H1 (cell line): ENCODE measurements at regions not wholly inside any gene's neighbourhood (a gene's known extent, or its start where the extent isn't known, plus 50 kb on each side); places are given as distances from the start of the nearest gene placed in this dataset.

Source experiments
- CTCF ChIA-PET: fragments of 300-600 bp; sonication (Branson Sonifier 250); formaldehyde crosslinking; loops from one replicate; lab custom pipeline; 2021; ENCODE audit not compliant: partially characterized antibody; lab: Charles Lee
- POLR2A ChIA-PET: fragments of 300-600 bp; sonication (Branson Sonifier 250); formaldehyde crosslinking; loops from one replicate; lab custom pipeline; 2021; ENCODE audit warnings: inconsistent platforms; ENCODE audit not compliant: partially characterized antibody; lab: Charles Lee
- DNase-seq, 2 experiments: peaks; one replicate each; pipeline versions ENCODE4 v3.0.0 to v3.0.0-alpha.2; 2010 to 2022; ENCODE audit warnings: low spot score in 2 of 2, low read depth in 1 of 2, mixed read lengths in 1 of 2
- FAIRE-seq: peaks from 2 replicates; lab custom pipeline; 2011; peaks lifted over from hg19 to GRCh38; lab: Jason Lieb, UNC
- H2AFZ ChIP-seq: 2 replicates; pipeline ENCODE4 v1.8.1; 2012; ENCODE audit warnings: low read length, inconsistent platforms
- H2AK5ac ChIP-seq: 2 replicates; pipeline ENCODE4 v1.6.1; 2013; ENCODE audit warnings: low read depth, low read length
- H2BK120ac ChIP-seq: replicated peaks from 2 replicates; pipeline ENCODE3; 2013; ENCODE audit warnings: low read depth, low read length, inconsistent platforms
- H2BK12ac ChIP-seq: 2 replicates; pipeline ENCODE4 v1.6.1; 2013; ENCODE audit warnings: low read depth, low read length
- H2BK15ac ChIP-seq: 2 replicates; pipeline ENCODE4 v1.6.1; 2013; ENCODE audit warnings: low read length
- H2BK20ac ChIP-seq: 2 replicates; pipeline ENCODE4 v1.6.1; 2013; ENCODE audit warnings: low read length
- H2BK5ac ChIP-seq: 2 replicates; pipeline ENCODE4 v1.6.1; 2013; ENCODE audit warnings: low read depth, low read length
- H3K14ac ChIP-seq: 2 replicates; pipeline ENCODE4 v1.6.1; 2013; ENCODE audit warnings: inconsistent platforms; ENCODE audit not compliant: insufficient read length
- H3K18ac ChIP-seq: 2 replicates; pipeline ENCODE4 v1.6.1; 2013; ENCODE audit warnings: low read length; ENCODE audit errors: extremely low read depth
- H3K23ac ChIP-seq: 2 replicates; pipeline ENCODE4 v1.6.1; 2013; ENCODE audit warnings: inconsistent platforms; ENCODE audit not compliant: insufficient read length
- H3K23me2 ChIP-seq: 2 replicates; pipeline ENCODE4 v1.6.1; 2013; ENCODE audit warnings: low read depth, low read length
- H3K27ac ChIP-seq: 2 replicates; pipeline ENCODE4 v1.6.1; 2011; ENCODE audit warnings: low read depth, low read length, inconsistent platforms
- H3K27me3 ChIP-seq, 4 experiments: replicated peaks in 1 of 4; 1 replicate in 1 of 4; 2 replicates in 3 of 4; pipeline versions ENCODE4 v1.6.1 to v1.8.1; 2011 to 2013; ENCODE audit warnings: low read length in 3 of 4, mild to moderate bottlenecking in 3 of 4, inconsistent platforms in 2 of 4, mixed read lengths in 2 of 4, moderate library complexity in 1 of 4; ENCODE audit not compliant: control insufficient read depth in 3 of 4, insufficient read depth in 3 of 4; ENCODE audit errors: extremely low read depth in 1 of 4
- H3K36me3 ChIP-seq, 4 experiments: 2 replicates each; pipeline versions ENCODE4 v1.6.1 to v1.8.1; 2011 to 2013; ENCODE audit warnings: mild to moderate bottlenecking in 4 of 4, low read length in 3 of 4, moderate library complexity in 2 of 4, control low read depth in 1 of 4, inconsistent platforms in 1 of 4; ENCODE audit not compliant: insufficient read depth in 4 of 4, control insufficient read depth in 2 of 4
- H3K4ac ChIP-seq: replicated peaks from 2 replicates; pipeline ENCODE3; 2013; ENCODE audit warnings: low read length, low read depth, mixed read lengths, inconsistent platforms; ENCODE audit not compliant: insufficient read length
- H3K4me1 ChIP-seq, 4 experiments: replicated peaks in 1 of 4; 1 replicate in 1 of 4; 2 replicates in 3 of 4; pipeline versions ENCODE4 v1.6.1 to v1.8.1; 2011 to 2013; ENCODE audit warnings: low read length in 3 of 4, inconsistent platforms in 2 of 4, mixed read lengths in 1 of 4; ENCODE audit not compliant: insufficient read depth in 4 of 4, control insufficient read depth in 3 of 4
- H3K4me2 ChIP-seq, 2 experiments: 2 replicates each; pipeline versions ENCODE4 v1.6.1 to v1.8.1; 2011 to 2013; ENCODE audit warnings: low read depth in 2 of 2, low read length in 2 of 2, control low read depth in 1 of 2, inconsistent platforms in 1 of 2, mild to moderate bottlenecking in 1 of 2; ENCODE audit not compliant: insufficient read depth in 1 of 2
- H3K4me3 ChIP-seq, 4 experiments: fragments of 200-600, 300-600 bp in 1 of 4; sonication (generic), shearing (Covaris generic), sonication (Bioruptor Twin) in 1 of 4; 2 replicates each; pipeline versions ENCODE4 v1.5.1 to v1.8.1; 2011 to 2016; ENCODE audit warnings: low read length in 4 of 4, low read depth in 3 of 4, control low read depth in 2 of 4, inconsistent platforms in 2 of 4, mild to moderate bottlenecking in 2 of 4, mixed read lengths in 1 of 4, moderate library complexity in 1 of 4; ENCODE audit not compliant: insufficient read depth in 2 of 4; ENCODE audit errors: extremely low read depth in 1 of 4
- H3K56ac ChIP-seq: replicated peaks from 2 replicates; pipeline ENCODE3; 2013; ENCODE audit warnings: low read depth, mild to moderate bottlenecking, mixed read lengths, low read length, inconsistent platforms; ENCODE audit not compliant: insufficient read length
- H3K79me1 ChIP-seq: 2 replicates; pipeline ENCODE4 v1.6.1; 2013; ENCODE audit warnings: low read depth, low read length, control low read depth
- H3K79me2 ChIP-seq, 2 experiments: 2 replicates each; pipeline versions ENCODE4 v1.6.1 to v1.8.1; 2012 to 2013; ENCODE audit warnings: low read length in 2 of 2, mild to moderate bottlenecking in 2 of 2, inconsistent platforms in 1 of 2; ENCODE audit not compliant: insufficient read depth in 2 of 2, control insufficient read depth in 1 of 2
- H3K9ac ChIP-seq, 4 experiments: replicated peaks in 1 of 4; 1 replicate in 1 of 4; 2 replicates in 3 of 4; pipeline versions ENCODE4 v1.6.1 to v1.8.1; 2011 to 2013; ENCODE audit warnings: low read depth in 3 of 4, low read length in 3 of 4, control low read depth in 2 of 4, mild to moderate bottlenecking in 2 of 4, moderate library complexity in 2 of 4, inconsistent platforms in 1 of 4; ENCODE audit errors: extremely low read depth in 1 of 4
- H3K9me3 ChIP-seq, 2 experiments: 2 replicates each; pipeline versions ENCODE4 v1.6.1 to v1.8.1; 2012 to 2013; ENCODE audit warnings: mild to moderate bottlenecking in 2 of 2, moderate library complexity in 2 of 2, control low read depth in 1 of 2, inconsistent platforms in 1 of 2, low read depth in 1 of 2, low read length in 1 of 2, mixed read lengths in 1 of 2; ENCODE audit not compliant: insufficient read depth in 2 of 2
- H4K20me1 ChIP-seq, 2 experiments: replicated peaks in 1 of 2; 2 replicates each; pipeline versions ENCODE3 to v1.8.1; 2011 to 2013; ENCODE audit warnings: inconsistent platforms in 2 of 2, low read length in 2 of 2, mild to moderate bottlenecking in 1 of 2; ENCODE audit not compliant: insufficient read depth in 2 of 2, control insufficient read depth in 1 of 2
- H4K5ac ChIP-seq: 2 replicates; pipeline ENCODE4 v1.6.1; 2013; ENCODE audit warnings: low read length, low read depth, mixed read lengths, inconsistent platforms; ENCODE audit not compliant: insufficient read length
- H4K8ac ChIP-seq: 2 replicates; pipeline ENCODE4 v1.8.0; 2013; ENCODE audit warnings: mild to moderate bottlenecking, moderate library complexity, low read length, inconsistent platforms; ENCODE audit not compliant: insufficient read depth; ENCODE audit errors: extremely low read depth
- H4K91ac ChIP-seq: replicated peaks from 2 replicates; pipeline ENCODE3; 2013; ENCODE audit warnings: low read length, mixed read lengths, inconsistent platforms; ENCODE audit not compliant: insufficient read length
- ASH2L ChIP-seq: fragments of 200-600, 300-600 bp; sonication (generic); IDR thresholded peaks from one replicate; pipeline ENCODE4 v1.7.1; 2017; ENCODE audit warnings: low read length
- CBX5 ChIP-seq: fragments of 300-800, 300-1000 bp; sonication (generic); IDR thresholded peaks from 2 replicates; pipeline ENCODE4 v1.7.1; 2016; ENCODE audit warnings: antibody characterized with exemption, low read length, low read depth
- CEBPB ChIP-seq: IDR thresholded peaks from 2 replicates; pipeline ENCODE4 v1.6.1; 2012; ENCODE audit warnings: low read depth, low read length
- CTBP2 ChIP-seq: IDR thresholded peaks from 2 replicates; pipeline ENCODE4 v1.7.0; 2011; ENCODE audit warnings: borderline replicate concordance, mild to moderate bottlenecking, moderate library complexity, mixed read lengths, low read length; ENCODE audit not compliant: insufficient read depth, insufficient read length
- WGBS, 2 experiments: shearing (Covaris generic) in 1 of 2; methylation state at CpG; one replicate each; pipeline versions ENCODE4 v1.1.6 to v1.1.7; 2013 to 2015; ENCODE audit warnings: low lambda C conversion rate in 2 of 2, mixed read lengths in 2 of 2, inconsistent platforms in 1 of 2, low coverage in 1 of 2, missing lambda C conversion rate in 1 of 2; ENCODE audit not compliant: insufficient replicate concordance in 2 of 2, insufficient coverage in 1 of 2, insufficient read length in 1 of 2; ENCODE audit errors: extremely low coverage in 1 of 2, missing lambda C conversion rate in 1 of 2; 5-methylcytosine and 5-hydroxymethylcytosine counted together
- TF ChIP-seq, protein P1 (sequence below): IDR thresholded peaks from 2 replicates; pipeline ENCODE4 v1.6.1; 2012; ENCODE audit warnings: inconsistent platforms

DNA sequence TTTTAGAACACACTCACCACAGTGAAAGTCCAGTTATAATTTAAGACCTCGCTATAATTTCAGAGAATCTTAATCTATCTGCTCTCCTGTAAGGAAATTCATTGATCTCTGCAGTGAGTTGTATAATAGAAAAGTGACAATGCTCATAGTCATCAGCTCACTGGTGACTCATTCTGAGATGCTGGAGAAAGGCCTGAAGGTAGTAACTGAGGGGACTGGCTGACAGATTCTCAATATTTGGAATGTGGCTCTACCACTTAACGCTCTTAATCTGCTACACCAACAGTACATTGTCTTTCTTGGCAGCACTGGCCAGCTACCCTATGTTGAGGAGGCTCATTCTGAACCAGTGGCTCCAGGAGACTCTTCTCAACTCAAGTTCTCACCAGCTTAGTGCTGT, 246.1 kb downstream of the RPRM start:
- DNase-seq (no peak), FAIRE-seq (no peak)
- no peak overlapping the region for H3K4me2 ChIP-seq
- no peak for TF ChIP-seq CEBPB
- no peak for TF ChIP-seq CTBP2
- no peak for TF ChIP-seq CBX5
- TF ChIP-seq, protein P1, sequence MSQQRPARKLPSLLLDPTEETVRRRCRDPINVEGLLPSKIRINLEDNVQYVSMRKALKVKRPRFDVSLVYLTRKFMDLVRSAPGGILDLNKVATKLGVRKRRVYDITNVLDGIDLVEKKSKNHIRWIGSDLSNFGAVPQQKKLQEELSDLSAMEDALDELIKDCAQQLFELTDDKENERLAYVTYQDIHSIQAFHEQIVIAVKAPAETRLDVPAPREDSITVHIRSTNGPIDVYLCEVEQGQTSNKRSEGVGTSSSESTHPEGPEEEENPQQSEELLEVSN, result no peak
- no peak for TF ChIP-seq ASH2L
- H2AFZ ChIP-seq, result no peak overlapping the region
- no peak overlapping the region for H3K4ac ChIP-seq
- no peak overlapping the region for H2AK5ac ChIP-seq
- no peaks in the 10 kb centered on the region for H4K20me1 ChIP-seq
- no peaks in the 10 kb centered on the region for H3K27me3 ChIP-seq
- H2BK20ac ChIP-seq, result no peak overlapping the region
- H3K18ac ChIP-seq, result no peak overlapping the region
- H3K56ac ChIP-seq, result no peak overlapping the region
- H3K79me2 ChIP-seq, result no peaks in the 10 kb centered on the region
- no peak overlapping the region for H2BK5ac ChIP-seq
- no peak overlapping the region for H4K8ac ChIP-seq
- H2BK12ac ChIP-seq, result no peak overlapping the region
- no peaks in the 10 kb centered on the region for H3K79me1 ChIP-seq
- H3K23ac ChIP-seq, result no peak overlapping the region
- no peak overlapping the region for H3K4me3 ChIP-seq
- H3K14ac ChIP-seq, result no peak overlapping the region
- H2BK15ac ChIP-seq, result no peak overlapping the region
- CTCF ChIA-PET, result no interaction called here
- H2BK120ac ChIP-seq, result no peak overlapping the region
- H3K9ac ChIP-seq, result no peak overlapping the region
- H3K27ac ChIP-seq, result no peak overlapping the region
- no peaks in the 10 kb centered on the region for H3K23me2 ChIP-seq
- H3K9me3 ChIP-seq, result no peaks in the 10 kb centered on the region
- H3K4me1 ChIP-seq, result no peaks in the 10 kb centered on the region
- H4K5ac ChIP-seq, result no peak overlapping the region
- H4K91ac ChIP-seq, result no peak overlapping the region
- POLR2A ChIA-PET, result no interaction called here
- WGBS, 2 experiments, result 90% methylated on average over 2 of the region's 2 CpGs; no CpG with 5 or more reads in 1 of the 2 experiments
- no peaks in the 10 kb centered on the region for H3K36me3 ChIP-seq
